ENCODE measurements at regions not wholly inside any gene's neighbourhood (a gene's known extent, or its start where the extent isn't known, plus 50 kb on each side); places are given as distances from the start of the nearest gene placed in this dataset.
A peak's percentile ranks its signal among the peaks of the same experiment; 100 is the strongest.
"Not testable (repeated sequence)": the region's sequence is repeated elsewhere in the genome, so short reads cannot be mapped to it uniquely, and the experiment has no call there.

GRCh38 chr3:135559802-135560201, 405.7 kb upstream of the PPP2R3A start:
- DNase-seq, result no peak

GRCh38 chr3:135560847-135561246, 404.7 kb upstream of the PPP2R3A start:
- no peak for DNase-seq

GRCh38 chr3:135564696-135565095, 400.8 kb upstream of the PPP2R3A start:
- no peak for DNase-seq

DNA sequence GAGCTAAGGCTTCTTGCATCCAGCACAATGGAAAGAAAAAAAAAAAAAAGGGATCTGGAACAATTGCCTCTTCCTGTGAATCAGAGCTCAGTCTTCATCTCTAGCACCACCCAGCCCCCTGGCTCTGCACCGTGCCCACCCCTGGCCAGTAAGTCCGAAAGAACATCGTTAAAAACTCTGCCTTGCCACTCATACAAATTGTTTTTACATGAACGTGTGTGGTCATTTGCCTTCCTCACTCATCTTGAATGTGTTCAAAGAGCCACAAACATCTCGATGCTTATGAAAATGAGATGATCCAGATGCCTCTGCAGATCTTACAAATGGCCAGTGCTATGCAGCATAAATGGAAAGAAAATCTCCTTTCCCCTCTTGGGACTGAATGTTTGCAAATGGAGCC, 400.0 kb upstream of the PPP2R3A start:
- no peak for DNase-seq

- no peak for DNase-seq
Observed at GRCh38 chr3:135567223-135567622, 398.3 kb upstream of the PPP2R3A start.

GRCh38 chr3:135576751-135577150, 388.8 kb upstream of the PPP2R3A start:
- peak; percentile 73 for DNase-seq

DNA sequence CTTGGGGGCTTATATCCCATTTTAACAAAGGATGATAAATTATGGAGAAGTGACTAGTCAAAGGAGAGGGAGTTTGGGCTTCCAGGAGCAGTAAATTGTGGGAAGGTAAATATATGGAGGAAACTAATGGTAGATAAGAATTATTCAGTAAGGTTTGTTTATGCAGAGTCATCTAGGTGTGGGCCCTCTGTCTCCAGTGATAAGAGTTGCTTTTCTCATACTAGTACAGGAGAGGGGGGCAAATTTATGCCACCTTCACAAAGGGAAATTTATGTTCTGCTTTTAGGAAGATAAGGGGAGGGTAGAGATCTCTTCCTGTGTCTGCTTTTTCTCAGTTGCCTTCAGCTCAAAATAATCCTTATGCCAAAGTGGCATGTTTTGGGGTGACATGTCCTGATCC, 383.7 kb upstream of the PPP2R3A start:
- DNase-seq, result no peak

DNA sequence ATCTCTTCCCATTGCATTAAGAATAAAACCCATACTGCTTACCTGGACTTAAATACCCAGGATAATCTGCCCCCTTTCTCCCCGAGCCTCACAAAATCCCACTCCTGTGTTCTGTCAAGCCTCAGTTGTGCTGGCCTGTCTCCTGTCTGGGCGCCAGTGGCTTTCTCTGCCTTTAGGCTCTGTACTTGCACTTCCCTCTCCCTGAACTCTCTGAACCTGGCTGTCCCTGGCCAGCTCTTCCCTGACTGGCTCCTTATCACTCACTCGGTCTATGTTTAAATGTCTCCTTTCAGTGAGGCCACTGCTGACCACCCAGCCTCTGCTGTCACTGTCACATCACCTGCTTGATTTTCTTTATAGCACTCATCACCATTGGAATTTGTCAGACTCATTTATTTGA, 382.7 kb upstream of the PPP2R3A start:
- no peak for DNase-seq

- no peak for DNase-seq
Observed at GRCh38 chr3:135596563-135596962, 369.0 kb upstream of the PPP2R3A start.

DNA sequence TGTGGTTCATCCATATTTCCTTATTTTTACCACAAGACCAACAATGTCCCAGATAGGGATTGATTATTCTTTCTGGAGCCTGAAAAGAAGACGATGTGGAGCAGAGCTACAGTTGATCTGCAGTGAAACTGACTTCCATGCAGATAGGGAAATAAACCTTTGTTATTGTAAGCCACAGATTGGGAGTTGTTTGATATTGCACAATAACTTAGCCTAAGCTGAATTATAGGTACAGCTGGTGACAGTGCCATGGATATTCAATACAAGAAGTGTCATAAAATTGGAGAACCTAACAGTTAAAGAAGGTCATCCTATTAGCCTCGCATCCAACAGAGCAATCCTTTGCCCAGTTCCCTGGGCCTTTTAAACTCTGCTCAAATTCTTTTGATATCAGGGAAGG, 367.7 kb upstream of the PPP2R3A start:
- DNase-seq, result no peak

GRCh38 chr3:135598597-135598996, 366.9 kb upstream of the PPP2R3A start:
- DNase-seq, result no peak

DNA sequence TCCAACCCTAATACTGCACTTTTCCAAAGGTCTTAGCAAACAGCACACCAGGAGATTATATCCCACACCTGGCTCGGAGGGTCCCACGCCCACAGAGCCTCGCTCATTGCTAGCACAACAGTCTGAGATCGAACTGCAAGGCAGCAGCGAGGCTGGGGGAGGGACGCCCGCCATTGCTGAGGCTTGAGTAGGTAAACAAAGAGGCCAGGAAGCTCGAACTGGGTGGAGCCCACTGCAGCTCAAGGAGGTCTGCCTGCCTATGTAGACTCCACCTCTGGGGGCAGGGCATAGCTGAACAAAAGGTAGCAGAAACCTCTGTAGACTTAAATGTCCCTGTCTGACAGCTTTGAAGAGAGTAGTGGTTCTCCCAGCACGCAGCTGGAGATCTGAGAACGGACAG, 361.0 kb upstream of the PPP2R3A start:
- DNase-seq, result not testable (repeated sequence)

DNA sequence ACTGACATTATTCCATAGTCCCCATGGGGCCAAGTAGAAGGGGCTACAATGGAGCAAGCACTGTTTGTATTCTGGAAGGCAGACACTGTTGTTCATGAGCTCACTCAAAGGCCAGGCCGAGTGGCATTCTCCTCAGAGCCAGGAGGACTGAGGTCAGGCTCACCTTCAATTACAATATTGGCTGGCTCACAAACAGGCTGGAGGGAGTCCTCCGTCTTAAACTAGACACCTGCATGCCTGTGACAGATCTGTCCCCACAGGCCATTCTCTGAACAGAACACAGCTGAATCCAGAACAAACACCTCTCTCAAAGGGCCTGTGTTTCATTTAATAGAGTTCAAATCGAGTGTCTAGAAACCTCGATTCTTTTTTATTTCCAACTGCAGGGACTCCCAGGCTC, 347.4 kb upstream of the PPP2R3A start:
- DNase-seq, result peak; percentile 25

- no peak for DNase-seq
Observed at GRCh38 chr3:135621184-135621920, 344.2 kb upstream of the PPP2R3A start.

GRCh38 chr3:135622215-135622614, 343.3 kb upstream of the PPP2R3A start:
- DNase-seq, result no peak

DNA sequence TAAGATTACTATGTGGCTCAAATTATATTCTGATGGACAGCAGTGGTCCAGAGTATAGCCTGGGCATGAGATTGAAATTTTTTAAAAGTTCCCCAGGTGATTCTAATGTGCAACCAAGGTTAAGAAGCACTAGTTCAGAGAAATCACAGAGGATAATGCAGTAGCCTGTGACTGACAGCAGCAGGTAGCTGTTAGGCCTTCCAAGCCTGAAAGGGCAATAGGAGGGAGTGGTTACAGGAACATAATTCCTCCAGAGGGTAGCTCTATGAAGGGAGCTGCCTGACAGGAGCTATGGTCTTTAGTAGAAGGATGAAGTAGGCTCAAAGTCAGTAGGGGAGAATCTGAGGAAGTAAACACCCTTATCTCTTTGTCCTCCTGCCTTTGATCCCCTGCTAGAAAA, 342.9 kb upstream of the PPP2R3A start:
- no peak for DNase-seq

GRCh38 chr3:135623558-135623957, 342.0 kb upstream of the PPP2R3A start:
- no peak for DNase-seq

- no peak for DNase-seq
Observed at GRCh38 chr3:135627057-135627456, 338.5 kb upstream of the PPP2R3A start.

GRCh38 chr3:135629701-135630408, 335.7 kb upstream of the PPP2R3A start:
- no peak for DNase-seq

GRCh38 chr3:135632556-135633065, 332.9 kb upstream of the PPP2R3A start:
- DNase-seq, result no peak

DNA sequence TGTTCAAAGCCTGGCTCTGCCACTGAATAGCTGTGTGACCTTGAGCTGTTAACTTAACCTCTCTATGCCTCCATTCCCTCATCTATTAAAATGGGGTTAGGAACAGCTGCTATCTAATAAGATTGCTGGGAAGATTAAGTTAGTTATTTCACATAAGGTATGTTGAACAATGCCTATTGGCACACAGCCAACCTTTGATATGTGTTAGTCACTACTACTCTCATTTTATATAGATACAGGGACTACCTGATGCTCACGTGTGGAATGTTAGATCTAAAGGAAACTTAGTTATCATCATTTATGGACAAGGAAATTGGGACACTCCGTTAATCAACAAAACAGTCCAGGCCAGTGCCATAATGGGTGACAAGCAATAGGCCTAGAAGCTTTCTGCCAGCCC, 332.4 kb upstream of the PPP2R3A start:
- no peak for DNase-seq

DNA sequence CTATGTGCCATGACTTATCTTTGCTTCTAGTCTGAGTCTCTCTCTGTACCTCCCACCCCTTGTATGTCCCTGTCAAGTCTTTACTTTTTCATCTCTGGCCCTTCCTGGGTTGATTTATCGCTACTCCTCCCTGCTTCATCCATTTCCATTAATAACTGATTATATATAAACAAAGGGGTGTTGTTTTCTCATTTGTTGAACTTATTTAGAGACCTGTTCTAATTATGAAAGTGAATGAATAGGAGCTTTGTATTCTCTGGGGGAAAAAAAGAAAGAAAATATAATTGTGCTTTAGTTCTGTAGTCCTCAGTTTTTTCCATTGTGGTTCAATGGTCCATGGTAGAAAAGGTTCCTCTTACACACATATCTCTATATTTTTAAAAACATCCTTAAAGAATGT, 328.9 kb upstream of the PPP2R3A start:
- DNase-seq, result no peak

- DNase-seq, result no peak
Observed at GRCh38 chr3:135637013-135637412, 328.5 kb upstream of the PPP2R3A start.

- no peak for DNase-seq
Observed at GRCh38 chr3:135641761-135642160, 323.8 kb upstream of the PPP2R3A start.

DNA sequence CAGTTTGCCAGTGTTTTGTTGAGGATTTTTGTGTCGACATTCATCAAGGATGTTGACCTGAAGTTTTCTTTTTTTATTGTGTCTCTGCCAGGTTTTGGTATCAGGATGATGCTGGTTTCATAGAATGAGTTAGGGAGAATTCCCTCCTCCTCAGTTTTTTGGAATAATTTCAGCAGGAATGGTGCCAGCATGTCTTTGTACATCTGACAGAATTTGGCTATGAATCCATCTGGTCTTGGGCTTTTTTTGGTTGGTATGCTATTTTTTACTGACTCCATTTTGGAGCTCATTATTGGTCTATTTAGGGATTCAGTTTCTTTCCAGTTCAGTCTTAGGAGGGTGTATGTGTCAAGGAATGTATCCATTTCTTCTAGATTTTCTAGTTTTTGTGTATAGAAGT, 320.0 kb upstream of the PPP2R3A start:
- DNase-seq, result no peak

Data from NCI-H774 (cell line).